ENCODE measurements at regions not wholly inside any gene's neighbourhood (a gene's known extent, or its start where the extent isn't known, plus 50 kb on each side); places are given as distances from the start of the nearest gene placed in this dataset.
A peak's percentile ranks its signal among the peaks of the same experiment; 100 is the strongest.
"Not testable (repeated sequence)": the region's sequence is repeated elsewhere in the genome, so short reads cannot be mapped to it uniquely, and the experiment has no call there.

- peaks cover 4% of the 10 kb centered on the region for H3K27me3 Mint-ChIP-seq
- H3K27ac Mint-ChIP-seq: no peak overlapping the region
- H3K4me1 Mint-ChIP-seq (ENCODE audit: low read depth): no peaks in the 10 kb centered on the region
- no peaks in the 10 kb centered on the region for H3K9me3 Mint-ChIP-seq
- no peak overlapping the region for H3K4me3 Mint-ChIP-seq
- no peaks in the 10 kb centered on the region for H3K36me3 Mint-ChIP-seq (ENCODE audit: low read depth)
Measured at GRCh38 chr6:105726902-105727655, 324.2 kb upstream of the PREP start.

DNA sequence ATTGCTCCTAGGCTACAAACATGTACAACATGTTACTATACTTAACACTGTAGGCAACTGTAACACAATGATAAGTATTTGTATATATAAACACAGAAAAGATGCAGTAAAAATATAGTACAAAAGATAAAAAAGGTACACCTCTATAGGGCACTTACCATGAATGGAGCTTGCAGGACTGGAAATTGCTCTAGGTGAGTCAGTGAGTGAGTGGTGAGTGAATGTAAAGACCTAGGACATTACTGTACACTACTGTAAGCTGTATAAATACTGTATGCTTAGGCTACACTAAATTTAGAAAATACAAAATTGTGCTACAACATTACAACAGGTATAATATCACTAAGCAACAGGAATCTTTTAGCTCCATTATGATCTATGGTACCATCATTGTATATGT is 312.0 kb upstream of the PREP start:
- Mint-ChIP-seq H3K4me1 (ENCODE audit: low read depth) (no peaks in the 10 kb centered on the region), H3K27ac (no peak overlapping the region), H3K4me3 (no peak overlapping the region), H3K9me3 (peaks cover 17% of the 10 kb centered on the region), H3K27me3 (peaks cover 13% of the 10 kb centered on the region), H3K36me3 (ENCODE audit: low read depth) (no peaks in the 10 kb centered on the region)

GRCh38 chr6:105713474-105714118 is 310.7 kb upstream of the PREP start:
- no peak overlapping the region for H3K4me3 Mint-ChIP-seq
- H3K27me3 Mint-ChIP-seq: peaks cover 13% of the 10 kb centered on the region
- no peaks in the 10 kb centered on the region for H3K36me3 Mint-ChIP-seq (ENCODE audit: low read depth)
- peaks cover 17% of the 10 kb centered on the region for H3K9me3 Mint-ChIP-seq
- H3K4me1 Mint-ChIP-seq (ENCODE audit: low read depth): no peaks in the 10 kb centered on the region
- H3K27ac Mint-ChIP-seq: no peak overlapping the region

DNA sequence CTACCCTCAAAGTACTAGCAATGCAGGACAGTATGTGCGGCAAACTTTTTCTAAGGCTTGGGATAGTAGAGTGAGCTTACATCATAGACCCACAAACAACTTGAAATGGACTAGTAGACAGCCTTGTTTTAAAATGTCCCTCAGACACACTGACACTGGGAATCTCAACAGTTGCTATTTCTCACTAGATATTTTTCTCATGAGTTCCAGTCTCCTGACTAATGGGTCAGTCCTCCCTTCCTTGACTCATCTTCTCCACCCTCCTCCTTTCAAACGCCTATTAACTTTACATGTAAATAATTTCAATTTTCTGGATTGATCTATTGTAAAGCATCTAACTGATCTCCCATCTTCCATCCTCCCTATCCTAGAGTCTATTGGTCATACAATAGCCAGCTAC is 308.3 kb upstream of the PREP start:
- Mint-ChIP-seq H3K27me3 (peaks cover 13% of the 10 kb centered on the region), H3K27ac (no peak overlapping the region), H3K4me3 (no peak overlapping the region), H3K4me1 (ENCODE audit: low read depth) (no peaks in the 10 kb centered on the region), H3K36me3 (ENCODE audit: low read depth) (no peaks in the 10 kb centered on the region), H3K9me3 (peaks cover 17% of the 10 kb centered on the region)

- H3K27me3 Mint-ChIP-seq: peaks cover 5% of the 10 kb centered on the region
- H3K27ac Mint-ChIP-seq: no peak overlapping the region
- no peaks in the 10 kb centered on the region for H3K36me3 Mint-ChIP-seq (ENCODE audit: low read depth)
- no peaks in the 10 kb centered on the region for H3K9me3 Mint-ChIP-seq
- no peaks in the 10 kb centered on the region for H3K4me1 Mint-ChIP-seq (ENCODE audit: low read depth)
- H3K4me3 Mint-ChIP-seq: no peak overlapping the region
Measured at GRCh38 chr6:105705608-105706007, 302.7 kb upstream of the PREP start.

GRCh38 chr6:105695461-105695860 is 292.6 kb upstream of the PREP start:
- no peak overlapping the region for H3K4me3 Mint-ChIP-seq
- H3K27me3 Mint-ChIP-seq: peaks cover 26% of the 10 kb centered on the region
- H3K4me1 Mint-ChIP-seq (ENCODE audit: low read depth): peaks cover 16% of the 10 kb centered on the region
- H3K27ac Mint-ChIP-seq: no peak overlapping the region
- H3K36me3 Mint-ChIP-seq (ENCODE audit: low read depth): no peaks in the 10 kb centered on the region
- H3K9me3 Mint-ChIP-seq: no peaks in the 10 kb centered on the region

- Mint-ChIP-seq H3K4me1 (ENCODE audit: low read depth) (peaks cover 16% of the 10 kb centered on the region), H3K27ac (peak overlapping the region; percentile 40), H3K27me3 (peaks cover 19% of the 10 kb centered on the region), H3K36me3 (ENCODE audit: low read depth) (no peaks in the 10 kb centered on the region), H3K4me3 (no peak overlapping the region), H3K9me3 (peaks cover 1% of the 10 kb centered on the region)
Measured at GRCh38 chr6:105692613-105693215, 289.8 kb upstream of the PREP start.

DNA sequence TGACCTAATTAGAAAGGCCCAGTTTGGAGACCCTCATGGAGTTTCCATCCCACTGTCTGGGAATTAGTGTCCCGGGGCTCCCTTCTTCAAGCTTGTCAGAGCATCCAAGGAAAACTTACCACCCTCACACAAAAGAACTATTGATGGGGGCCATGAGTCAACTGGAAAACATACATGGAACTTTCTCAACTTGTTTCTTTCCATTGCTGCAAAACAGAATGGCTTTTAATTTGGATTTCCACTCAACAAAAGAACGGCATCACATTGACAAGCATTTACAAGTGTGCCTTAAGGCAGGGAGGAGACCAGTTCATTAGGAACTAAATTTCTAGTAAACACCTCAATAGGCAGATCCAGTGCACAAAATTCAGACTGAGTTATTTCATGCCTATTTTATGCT is 289.1 kb upstream of the PREP start:
- Mint-ChIP-seq H3K27me3 (peaks cover 24% of the 10 kb centered on the region), H3K4me3 (no peak overlapping the region), H3K4me1 (ENCODE audit: low read depth) (peaks cover 16% of the 10 kb centered on the region), H3K9me3 (peaks cover 8% of the 10 kb centered on the region), H3K27ac (no peak overlapping the region), H3K36me3 (ENCODE audit: low read depth) (peaks cover 6% of the 10 kb centered on the region)

GRCh38 chr6:105691081-105691480 is 288.2 kb upstream of the PREP start:
- H3K9me3 Mint-ChIP-seq: peaks cover 14% of the 10 kb centered on the region
- no peak overlapping the region for H3K27ac Mint-ChIP-seq
- peaks cover 24% of the 10 kb centered on the region for H3K27me3 Mint-ChIP-seq
- H3K36me3 Mint-ChIP-seq (ENCODE audit: low read depth): peaks cover 6% of the 10 kb centered on the region
- H3K4me3 Mint-ChIP-seq: no peak overlapping the region
- H3K4me1 Mint-ChIP-seq (ENCODE audit: low read depth): peaks cover 16% of the 10 kb centered on the region

DNA sequence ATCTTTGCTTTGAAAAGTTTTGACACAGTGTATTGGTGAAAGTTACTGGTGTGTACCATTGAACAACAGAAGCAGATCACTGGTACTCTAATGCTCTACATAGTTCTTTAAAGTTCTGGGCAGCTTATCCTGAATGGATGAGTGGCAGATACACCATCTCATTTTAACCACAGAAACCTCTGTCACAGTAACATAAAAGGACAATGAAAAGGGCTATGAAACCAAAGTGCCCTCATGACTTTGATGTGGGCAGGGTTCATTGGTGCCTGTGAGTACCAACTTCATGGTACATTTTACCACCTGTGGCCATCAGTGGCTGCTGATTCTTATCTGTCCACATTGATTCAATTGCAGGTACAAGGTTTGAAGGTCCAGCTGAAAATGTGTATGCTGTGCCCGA is 285.7 kb upstream of the PREP start:
- Mint-ChIP-seq H3K27me3 (peaks cover 19% of the 10 kb centered on the region), H3K9me3 (peaks cover 21% of the 10 kb centered on the region), H3K4me1 (ENCODE audit: low read depth) (peaks cover 16% of the 10 kb centered on the region), H3K27ac (no peak overlapping the region), H3K36me3 (ENCODE audit: low read depth) (peaks cover 6% of the 10 kb centered on the region), H3K4me3 (no peak overlapping the region)

- H3K4me1 Mint-ChIP-seq (ENCODE audit: low read depth); H3K36me3 Mint-ChIP-seq (ENCODE audit: low read depth); H3K4me3 Mint-ChIP-seq; H3K27ac Mint-ChIP-seq: not testable (repeated sequence)
- H3K27me3 Mint-ChIP-seq: peaks cover 11% of the 10 kb centered on the region
- peaks cover 22% of the 10 kb centered on the region for H3K9me3 Mint-ChIP-seq
Measured at GRCh38 chr6:105686793-105687192, 283.9 kb upstream of the PREP start.

DNA sequence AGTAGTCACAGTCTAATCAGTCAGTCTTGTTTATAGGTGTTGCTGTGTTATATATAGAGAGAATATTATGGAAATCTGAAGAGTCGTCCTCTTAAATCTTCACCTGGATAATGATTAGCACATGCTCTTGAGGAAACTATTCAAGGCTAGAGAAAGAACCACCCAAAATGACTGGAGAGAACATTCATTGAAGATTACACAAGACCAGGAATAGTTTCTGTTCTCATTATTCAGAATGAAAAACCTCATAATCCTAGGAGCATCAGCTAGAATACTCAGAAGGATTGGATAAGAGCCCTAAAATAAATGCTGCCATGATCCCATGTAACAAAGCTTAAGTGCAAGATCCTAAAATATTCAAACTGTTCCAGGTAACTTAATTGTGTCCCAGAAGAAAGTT is 278.2 kb upstream of the PREP start:
- H3K4me3 Mint-ChIP-seq: no peak overlapping the region
- no peaks in the 10 kb centered on the region for H3K4me1 Mint-ChIP-seq (ENCODE audit: low read depth)
- H3K9me3 Mint-ChIP-seq: peaks cover 20% of the 10 kb centered on the region
- no peak overlapping the region for H3K27ac Mint-ChIP-seq
- H3K27me3 Mint-ChIP-seq: peaks cover 8% of the 10 kb centered on the region
- H3K36me3 Mint-ChIP-seq (ENCODE audit: low read depth): peaks cover 6% of the 10 kb centered on the region

DNA sequence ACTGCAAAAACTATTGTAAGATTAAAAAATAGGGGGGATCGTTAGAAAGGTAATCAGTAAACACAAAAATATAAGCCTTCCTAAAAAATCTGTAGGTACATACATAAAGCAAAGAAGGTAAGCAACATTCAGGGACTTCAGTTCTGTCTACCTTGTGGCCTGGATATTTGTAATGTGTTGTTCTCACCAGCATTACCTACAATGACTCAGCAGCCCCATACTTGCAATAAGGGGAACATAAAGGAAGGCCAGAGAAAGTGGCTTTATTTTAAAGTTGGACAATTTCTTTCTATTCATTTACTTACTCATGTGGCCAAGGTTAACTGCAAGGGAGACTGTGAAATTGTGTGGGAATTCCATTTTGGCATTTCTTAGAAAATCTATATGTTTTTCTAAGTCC is 277.2 kb upstream of the PREP start:
- Mint-ChIP-seq H3K4me1 (ENCODE audit: low read depth) (no peaks in the 10 kb centered on the region), H3K27me3 (peaks cover 8% of the 10 kb centered on the region), H3K9me3 (peaks cover 17% of the 10 kb centered on the region), H3K36me3 (ENCODE audit: low read depth) (peaks cover 6% of the 10 kb centered on the region), H3K4me3 (no peak overlapping the region), H3K27ac (no peak overlapping the region)

DNA sequence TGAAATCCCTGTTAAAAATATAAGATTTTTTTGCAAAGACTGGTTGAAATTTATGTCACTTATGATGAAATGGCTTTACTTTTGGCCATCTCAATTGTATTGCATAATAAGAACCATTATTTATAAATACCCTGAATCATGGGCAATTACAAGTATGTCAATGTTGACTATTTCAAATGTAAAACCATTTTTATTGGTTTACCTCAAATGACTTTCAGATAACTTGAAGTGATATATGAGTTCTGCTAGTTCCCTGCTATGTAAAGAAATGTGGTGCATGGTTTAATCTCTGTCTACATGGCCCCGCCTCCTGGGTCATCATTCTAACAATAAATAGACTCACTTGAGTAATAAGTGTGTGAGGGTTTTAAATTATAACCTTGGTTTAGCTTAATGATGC is 275.6 kb upstream of the PREP start:
- Mint-ChIP-seq H3K27me3 (peaks cover 8% of the 10 kb centered on the region), H3K27ac (no peak overlapping the region), H3K4me1 (ENCODE audit: low read depth) (no peaks in the 10 kb centered on the region), H3K4me3 (no peak overlapping the region), H3K36me3 (ENCODE audit: low read depth) (peaks cover 6% of the 10 kb centered on the region), H3K9me3 (peaks cover 13% of the 10 kb centered on the region)

GRCh38 chr6:105677671-105678475 is 275.0 kb upstream of the PREP start:
- H3K9me3 Mint-ChIP-seq: peaks cover 13% of the 10 kb centered on the region
- no peak overlapping the region for H3K4me3 Mint-ChIP-seq
- H3K27me3 Mint-ChIP-seq: peaks cover 8% of the 10 kb centered on the region
- H3K27ac Mint-ChIP-seq: no peak overlapping the region
- H3K36me3 Mint-ChIP-seq (ENCODE audit: low read depth): peaks cover 6% of the 10 kb centered on the region
- H3K4me1 Mint-ChIP-seq (ENCODE audit: low read depth): no peaks in the 10 kb centered on the region

Measured in stimulated activated naive CD8-positive, alpha-beta T cell treated with anti-CD3 and anti-CD28 coated beads, Interleukin-15, Interleukin-2, amounts not matched to agents 100 ng/mL and 50 ng/mL, for 24 hours (primary cell).